ENCODE measurements at regions not wholly inside any gene's neighbourhood (a gene's known extent, or its start where the extent isn't known, plus 50 kb on each side); places are given as distances from the start of the nearest gene placed in this dataset.

DNA sequence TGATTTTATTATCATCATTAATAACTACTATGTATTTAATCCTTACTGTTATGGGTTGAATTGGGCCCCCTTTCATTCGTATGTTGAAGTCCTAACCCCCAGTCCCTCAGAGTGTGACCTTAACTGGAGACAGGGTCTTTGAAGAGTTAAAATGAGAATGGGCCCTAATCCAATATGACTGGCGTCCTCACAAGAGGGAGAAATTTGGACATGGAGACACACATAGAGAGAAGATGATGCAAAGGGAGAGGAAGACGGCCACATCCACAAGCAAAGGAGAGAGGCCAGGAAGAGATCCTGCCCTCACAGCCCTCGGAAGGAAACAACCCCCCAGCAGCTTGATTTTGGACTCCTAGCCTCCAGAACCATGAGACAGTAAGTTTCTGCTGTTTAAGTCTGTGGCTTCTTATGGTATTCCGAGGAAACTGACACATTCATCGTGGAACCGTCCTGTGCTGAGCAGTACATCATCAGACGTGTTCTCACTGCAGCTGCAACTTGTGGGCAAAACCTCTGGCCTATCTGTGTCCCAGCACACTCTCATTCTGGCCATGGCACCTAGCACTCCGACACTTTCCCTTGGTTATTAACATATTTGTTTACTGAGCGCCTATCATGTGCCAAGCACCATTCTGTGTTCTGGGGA lies 127.6 kb downstream of the SLC38A6 start:
- ATAC-seq (ENCODE audit: low read depth) (no peak), DNase-seq (no peak)
- POLR2A ChIA-PET = no interaction called here
- Mint-ChIP-seq H3K36me3 (ENCODE audit: low read depth) (no peaks in the 10 kb centered on the region), H3K27me3 (peaks cover 2% of the 10 kb centered on the region), H3K9me3 (no peaks in the 10 kb centered on the region), H3K4me3 (no peak overlapping the region), H3K27ac (no peak overlapping the region), H3K4me1 (peaks cover 2% of the 10 kb centered on the region)
- CTCF ChIA-PET = no interaction called here
- intact Hi-C loops (cut with micrococcal nuclease) = no loop called here
- TF ChIP-seq, protein P1, sequence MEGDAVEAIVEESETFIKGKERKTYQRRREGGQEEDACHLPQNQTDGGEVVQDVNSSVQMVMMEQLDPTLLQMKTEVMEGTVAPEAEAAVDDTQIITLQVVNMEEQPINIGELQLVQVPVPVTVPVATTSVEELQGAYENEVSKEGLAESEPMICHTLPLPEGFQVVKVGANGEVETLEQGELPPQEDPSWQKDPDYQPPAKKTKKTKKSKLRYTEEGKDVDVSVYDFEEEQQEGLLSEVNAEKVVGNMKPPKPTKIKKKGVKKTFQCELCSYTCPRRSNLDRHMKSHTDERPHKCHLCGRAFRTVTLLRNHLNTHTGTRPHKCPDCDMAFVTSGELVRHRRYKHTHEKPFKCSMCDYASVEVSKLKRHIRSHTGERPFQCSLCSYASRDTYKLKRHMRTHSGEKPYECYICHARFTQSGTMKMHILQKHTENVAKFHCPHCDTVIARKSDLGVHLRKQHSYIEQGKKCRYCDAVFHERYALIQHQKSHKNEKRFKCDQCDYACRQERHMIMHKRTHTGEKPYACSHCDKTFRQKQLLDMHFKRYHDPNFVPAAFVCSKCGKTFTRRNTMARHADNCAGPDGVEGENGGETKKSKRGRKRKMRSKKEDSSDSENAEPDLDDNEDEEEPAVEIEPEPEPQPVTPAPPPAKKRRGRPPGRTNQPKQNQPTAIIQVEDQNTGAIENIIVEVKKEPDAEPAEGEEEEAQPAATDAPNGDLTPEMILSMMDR (IDR thresholded peaks at IDR 0.05) = no peak

DNA sequence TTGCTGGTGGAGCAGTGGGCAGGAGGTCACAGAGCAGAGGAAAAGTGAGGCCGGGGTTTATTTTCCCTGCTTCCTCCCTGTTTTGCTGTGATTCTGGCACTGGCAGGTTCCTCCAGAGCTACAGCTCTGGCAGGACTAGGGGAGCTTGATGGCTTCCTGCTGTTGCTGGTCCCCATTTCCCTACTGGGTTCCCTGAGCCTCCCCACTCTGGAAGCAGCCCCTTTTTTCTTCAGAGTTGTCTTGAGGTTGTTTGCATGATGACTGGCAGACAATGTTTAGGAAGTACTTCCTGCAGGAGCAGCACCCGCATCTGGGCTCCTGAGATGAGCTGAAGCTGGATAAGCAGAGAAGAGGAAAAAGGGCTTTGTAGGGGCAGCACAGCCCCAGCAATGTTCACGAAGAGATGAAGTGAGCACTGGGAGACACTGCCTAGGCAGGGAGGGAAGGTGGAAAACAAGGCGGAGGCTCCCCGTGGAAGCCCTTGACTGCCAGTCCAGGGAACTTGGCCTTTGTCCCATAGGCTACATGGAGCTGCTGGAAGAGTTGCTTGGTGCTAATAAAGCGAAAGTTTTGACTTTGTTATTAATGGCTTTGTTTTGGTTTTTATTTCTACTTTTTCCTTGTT lies 126.9 kb downstream of the SLC38A6 start:
- intact Hi-C loops (cut with micrococcal nuclease) = loop anchor here (2.0 kb wide), 1 partner anchor 27 kb away; no protein-coding TSS in a partner anchor
- ChIA-PET POLR2A (no interaction called here), CTCF (no interaction called here)
- Mint-ChIP-seq H3K4me1 (peaks cover 5% of the 10 kb centered on the region), H3K9me3 (no peaks in the 10 kb centered on the region), H3K36me3 (ENCODE audit: low read depth) (no peaks in the 10 kb centered on the region), H3K27ac (no peak overlapping the region), H3K4me3 (no peak overlapping the region), H3K27me3 (peaks cover 2% of the 10 kb centered on the region)
- DNase-seq = no peak
- TF ChIP-seq, protein P1 (IDR thresholded peaks at IDR 0.05) = no peak
- ATAC-seq (ENCODE audit: low read depth) = no peak

DNA sequence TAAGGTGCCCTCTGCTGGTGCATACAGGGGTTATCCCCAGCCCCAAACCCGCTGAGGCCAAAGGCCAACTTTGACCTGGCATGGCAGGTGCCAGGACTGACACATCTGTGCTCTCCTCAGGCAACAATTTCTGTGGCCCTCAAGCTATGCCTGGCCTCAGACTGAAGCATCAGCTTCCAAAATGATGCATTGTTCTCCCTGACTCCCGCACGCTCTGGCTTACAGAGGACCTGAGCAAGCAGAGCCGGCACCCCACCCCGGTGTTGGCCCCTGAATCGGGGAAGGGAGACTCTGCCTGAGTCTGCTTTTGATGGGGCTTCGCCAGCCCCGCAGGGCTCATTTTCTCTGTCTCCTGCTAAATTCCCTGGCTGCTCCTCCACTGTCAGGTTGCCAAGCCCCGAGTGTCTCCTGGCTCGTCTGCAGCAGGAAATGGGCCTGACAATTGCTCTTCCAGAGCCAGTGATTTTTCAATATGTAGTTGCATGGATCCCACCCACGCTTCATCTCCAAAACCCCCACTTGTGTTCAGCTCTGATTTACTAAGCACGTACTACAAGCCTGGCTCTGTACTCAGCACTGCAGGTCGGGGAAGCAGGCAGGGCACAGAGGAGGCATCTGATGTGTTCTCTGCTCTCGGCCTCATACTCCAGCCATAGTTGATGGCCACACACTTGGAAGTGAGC lies 126.1 kb downstream of the SLC38A6 start:
- CTCF ChIA-PET = no interaction called here
- DNase-seq (no peak), ATAC-seq (ENCODE audit: low read depth) (no peak)
- H3K36me3 Mint-ChIP-seq (ENCODE audit: low read depth) = no peaks in the 10 kb centered on the region
- no peak overlapping the region for H3K27ac Mint-ChIP-seq
- POLR2A ChIA-PET = no interaction called here
- H3K4me1 Mint-ChIP-seq = peaks cover 11% of the 10 kb centered on the region
- H3K27me3 Mint-ChIP-seq = peaks cover 2% of the 10 kb centered on the region
- TF ChIP-seq, protein P1 (IDR thresholded peaks at IDR 0.05) = no peak
- no peaks in the 10 kb centered on the region for H3K9me3 Mint-ChIP-seq
- intact Hi-C loops (cut with micrococcal nuclease) = loop anchor here (2.0 kb wide), 1 partner anchor 26 kb away; no protein-coding TSS in a partner anchor
- no peak overlapping the region for H3K4me3 Mint-ChIP-seq

DNA sequence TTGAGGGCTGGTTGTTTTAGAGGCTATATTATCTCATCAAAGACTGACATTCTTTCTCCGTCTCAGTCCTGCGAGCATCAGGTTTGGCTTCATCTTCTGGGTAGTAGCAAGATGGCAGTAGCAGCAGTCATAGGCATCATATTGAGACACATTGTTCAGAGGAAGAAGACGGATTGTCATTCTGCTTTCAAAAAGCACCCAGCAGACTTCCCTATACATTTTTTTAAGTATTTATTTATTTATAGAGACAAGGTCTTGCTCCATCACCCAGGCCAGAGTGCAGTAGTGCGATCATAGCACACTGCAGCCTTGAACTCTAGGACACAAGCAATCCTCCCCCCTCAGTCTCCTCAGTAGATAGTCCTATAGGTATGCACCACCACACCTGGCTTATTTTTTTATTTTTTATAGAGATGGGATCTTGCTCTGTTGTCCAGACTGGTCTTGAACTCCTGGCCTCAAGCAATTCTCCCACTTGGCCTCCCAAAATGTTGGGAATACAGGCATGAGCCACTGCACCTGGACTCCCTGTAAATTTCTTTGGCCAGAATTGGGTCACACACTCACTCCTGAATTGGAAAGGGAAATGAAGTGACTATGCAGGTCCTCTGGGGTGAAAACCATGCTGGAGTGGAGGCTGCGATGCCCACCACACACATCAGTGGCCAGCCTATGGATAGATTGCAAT lies 125.4 kb downstream of the SLC38A6 start:
- intact Hi-C loops (cut with micrococcal nuclease) = loop anchor here (2.0 kb wide), 1 partner anchor 26 kb away; no protein-coding TSS in a partner anchor
- DNase-seq (no peak), ATAC-seq (ENCODE audit: low read depth) (no peak)
- no peak overlapping the region for H3K27ac Mint-ChIP-seq
- H3K27me3 Mint-ChIP-seq = peaks cover 2% of the 10 kb centered on the region
- H3K4me3 Mint-ChIP-seq = no peak overlapping the region
- ChIA-PET CTCF (no interaction called here), POLR2A (no interaction called here)
- TF ChIP-seq, protein P1 (IDR thresholded peaks at IDR 0.05) = no peak
- no peaks in the 10 kb centered on the region for H3K9me3 Mint-ChIP-seq
- H3K36me3 Mint-ChIP-seq (ENCODE audit: low read depth) = no peaks in the 10 kb centered on the region
- peaks cover 18% of the 10 kb centered on the region for H3K4me1 Mint-ChIP-seq

DNA sequence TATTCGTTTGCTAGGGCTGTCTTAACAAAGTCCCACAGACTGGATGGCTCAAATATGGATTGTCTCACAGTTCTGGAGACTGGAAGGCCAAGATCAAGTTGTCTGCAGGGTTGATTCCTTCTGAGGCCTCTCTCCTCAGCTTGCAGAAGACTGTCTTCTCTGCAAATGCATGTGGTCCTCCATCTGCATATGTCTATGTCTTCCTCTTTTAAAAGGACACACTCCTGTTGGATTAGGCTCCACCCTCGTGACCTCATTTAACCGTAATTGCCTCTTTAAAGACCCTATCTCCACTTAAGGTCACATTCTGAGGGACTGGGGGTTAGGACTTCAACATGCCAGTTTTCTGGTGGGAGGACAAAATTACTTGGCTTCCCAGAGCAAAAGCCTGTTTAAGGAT lies 123.3 kb downstream of the SLC38A6 start:
- Mint-ChIP-seq H3K9me3 (no peaks in the 10 kb centered on the region), H3K27ac (no peak overlapping the region), H3K36me3 (ENCODE audit: low read depth) (no peaks in the 10 kb centered on the region), H3K27me3 (no peaks in the 10 kb centered on the region), H3K4me3 (no peak overlapping the region), H3K4me1 (peaks cover 21% of the 10 kb centered on the region)
- TF ChIP-seq, protein P1 (IDR thresholded peaks at IDR 0.05) = no peak
- CTCF ChIA-PET = no interaction called here
- POLR2A ChIA-PET = no interaction called here
- no peak for ATAC-seq (ENCODE audit: low read depth)
- intact Hi-C loops (cut with micrococcal nuclease) = no loop called here
- no peak for DNase-seq

Data from activated B cell treated with CpG ODN at 0.5 μM for 24 hours (primary cell).